GM23248 (cell line): ENCODE measurements at regions not wholly inside any gene's neighbourhood (a gene's known extent, or its start where the extent isn't known, plus 50 kb on each side); places are given as distances from the start of the nearest gene placed in this dataset.

Source experiments
- DNase-seq: peaks from one replicate; pipeline ENCODE4 v3.0.0-alpha.2; 2015
- H2AFZ ChIP-seq: fragments of 200-600 bp; sonication (generic); 2 replicates; pipeline ENCODE4 v1.6.1; 2016; ENCODE audit warnings: antibody characterized with exemption
- H3F3A ChIP-seq: fragments of 200-600 bp; sonication (generic); 2 replicates; pipeline ENCODE4 v1.6.1; 2016; ENCODE audit warnings: mild to moderate bottlenecking, antibody characterized with exemption, mixed run types; ENCODE audit not compliant: insufficient read depth
- H3K27ac ChIP-seq: fragments of 200-600 bp; sonication (generic); 2 replicates; pipeline ENCODE4 v1.5.1; 2016; ENCODE audit warnings: mild to moderate bottlenecking
- H3K27me3 ChIP-seq: fragments of 200-600 bp; sonication (generic); replicated peaks from 2 replicates; pipeline ENCODE4 v1.6.1; 2016; ENCODE audit warnings: mild to moderate bottlenecking; ENCODE audit not compliant: insufficient read depth
- H3K36me3 ChIP-seq: fragments of 200-600 bp; sonication (generic); 2 replicates; pipeline ENCODE4 v1.6.1; 2016; ENCODE audit warnings: low read depth, mild to moderate bottlenecking
- H3K4me1 ChIP-seq: fragments of 200-600 bp; sonication (generic); 2 replicates; pipeline ENCODE4 v1.6.1; 2016; ENCODE audit warnings: mild to moderate bottlenecking; ENCODE audit not compliant: insufficient read depth
- H3K4me2 ChIP-seq: fragments of 200-600 bp; sonication (generic); one replicate; pipeline ENCODE4 v1.6.1; 2016; ENCODE audit warnings: mild to moderate bottlenecking; ENCODE audit not compliant: unreplicated experiment
- H3K4me3 ChIP-seq: fragments of 200-600 bp; sonication (generic); 2 replicates; pipeline ENCODE4 v1.5.1; 2016; ENCODE audit warnings: mild to moderate bottlenecking
- H3K79me2 ChIP-seq: fragments of 200-600 bp; sonication (generic); 2 replicates; pipeline ENCODE4 v1.6.1; 2016; ENCODE audit warnings: mild to moderate bottlenecking; ENCODE audit not compliant: insufficient read depth
- H3K9ac ChIP-seq: fragments of 200-600 bp; sonication (generic); 2 replicates; pipeline ENCODE4 v1.6.1; 2016; ENCODE audit warnings: mild to moderate bottlenecking
- H3K9me2 ChIP-seq: fragments of 200-600 bp; sonication (generic); 2 replicates; pipeline ENCODE4 v1.6.1; 2016; ENCODE audit warnings: mixed run types, mild to moderate bottlenecking, moderate library complexity; ENCODE audit not compliant: insufficient read depth
- H3K9me3 ChIP-seq: fragments of 200-600 bp; sonication (generic); one replicate; pipeline ENCODE4 v1.6.1; 2017; ENCODE audit warnings: low read depth
- H4K20me1 ChIP-seq: fragments of 200-600 bp; sonication (generic); 2 replicates; pipeline ENCODE4 v1.6.0; 2016; ENCODE audit not compliant: insufficient read depth
- EZH2 ChIP-seq: fragments of 200-600 bp; sonication (generic); IDR thresholded peaks from 2 replicates; pipeline ENCODE4 v1.6.1; 2018; ENCODE audit warnings: antibody characterized with exemption, mild to moderate bottlenecking; ENCODE audit not compliant: insufficient read depth, poor library complexity, severe bottlenecking
- EZH2phosphoT487 ChIP-seq: fragments of 200-600 bp; sonication (generic); IDR thresholded peaks from 2 replicates; pipeline ENCODE4 v1.6.1; 2018; ENCODE audit warnings: antibody characterized with exemption, moderate library complexity, mild to moderate bottlenecking, low read depth; ENCODE audit not compliant: insufficient read depth
- WGBS, 2 experiments: methylation state at CpG; one replicate each; pipeline ENCODE4 v1.1.6; 2015 to 2017; ENCODE audit warnings: low lambda C conversion rate in 2 of 2, low coverage in 1 of 2; ENCODE audit errors: missing lambda C conversion rate in 2 of 2; 5-methylcytosine and 5-hydroxymethylcytosine counted together
- in situ Hi-C: fragments of 300-500 bp; cut with MboI; formaldehyde crosslinking; loops from 2 replicates; pipeline ENCODE4 v1.15.0; 2020

DNA sequence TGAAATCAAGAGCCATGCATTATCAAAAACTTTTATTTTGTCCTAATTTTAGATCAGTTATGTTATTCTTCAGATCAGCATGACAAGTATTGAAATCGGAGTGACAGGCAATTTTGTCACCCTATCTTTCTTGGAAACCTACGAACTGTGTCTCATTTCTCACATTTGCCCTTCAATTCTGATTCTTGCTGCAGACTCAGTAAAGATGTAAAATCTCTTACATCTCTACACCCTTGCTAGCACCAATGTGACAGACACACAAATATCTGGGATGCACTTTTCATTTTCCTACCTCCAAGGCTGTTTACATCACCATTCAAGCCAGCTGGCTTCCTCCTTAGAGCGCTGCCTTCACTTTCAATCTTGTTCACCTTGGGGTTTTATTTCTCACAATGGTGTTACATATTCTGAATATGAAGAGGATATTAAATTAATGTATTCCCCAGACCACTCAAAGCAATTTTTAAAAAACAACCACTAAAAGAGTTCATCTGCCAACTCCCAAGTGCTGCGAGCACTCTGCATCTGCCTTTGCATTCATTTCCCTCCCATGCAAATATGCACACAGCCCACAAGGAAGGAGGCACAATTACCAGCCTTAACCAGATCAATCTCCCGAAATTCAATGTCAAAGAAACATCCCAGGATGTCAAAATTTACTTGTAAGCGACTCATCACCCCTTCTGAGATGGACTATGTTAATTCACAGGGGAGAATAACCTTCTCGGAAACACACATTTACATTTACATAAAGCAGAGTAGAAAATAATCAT, 164.3 kb downstream of the ENC1 start:
- Histone ChIP-seq H4K20me1 (no peaks in the 10 kb centered on the region), H3K4me2 (no peak overlapping the region), H3K4me1 (no peaks in the 10 kb centered on the region), H2AFZ (no peak overlapping the region), H3K9ac (no peak overlapping the region), H3K9me2 (no peaks in the 10 kb centered on the region), H3K9me3 (no peaks in the 10 kb centered on the region), H3K36me3 (no peaks in the 10 kb centered on the region), H3K79me2 (no peaks in the 10 kb centered on the region), H3K4me3 (no peak overlapping the region), H3K27ac (no peak overlapping the region), H3K27me3 (peaks cover 5% of the 10 kb centered on the region; the same call in 1 of the 2 replicates), H3F3A (no peaks in the 10 kb centered on the region)
- TF ChIP-seq EZH2: no peak
- no peak for TF ChIP-seq EZH2phosphoT487
- in situ Hi-C loops: no loop called here
- 71 to 79% methylated on average over 7 of the region's 7 CpGs for WGBS, 2 experiments
- no peak for DNase-seq

DNA sequence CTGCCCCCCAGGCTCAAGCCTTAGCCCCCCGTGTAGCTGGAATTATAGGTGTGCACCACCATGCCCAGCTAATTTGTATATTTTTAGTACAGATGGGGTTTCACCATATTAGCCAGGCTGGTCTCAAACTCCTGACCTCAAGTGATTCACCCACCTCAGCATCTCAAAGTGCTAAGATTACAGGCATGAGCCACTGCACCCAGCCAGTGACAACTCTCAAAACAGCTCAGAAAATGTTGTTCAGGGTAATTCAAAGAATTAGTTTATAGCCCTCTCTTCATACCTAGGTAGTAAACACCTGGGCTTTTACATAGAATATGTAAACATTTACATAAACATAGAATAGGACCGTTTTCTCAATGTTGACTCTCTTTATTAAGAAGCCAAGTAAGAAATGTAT, 168.7 kb downstream of the ENC1 start:
- Histone ChIP-seq H3K27me3 (peaks cover 3% of the 10 kb centered on the region; the same call in 1 of the 2 replicates), H3K79me2 (no peaks in the 10 kb centered on the region), H2AFZ (no peak overlapping the region), H3K9me2 (no peaks in the 10 kb centered on the region), H3K36me3 (no peaks in the 10 kb centered on the region), H3K4me3 (no peak overlapping the region), H3F3A (no peaks in the 10 kb centered on the region), H3K9me3 (no peaks in the 10 kb centered on the region), H3K4me1 (no peaks in the 10 kb centered on the region), H3K9ac (no peak overlapping the region), H3K4me2 (no peak overlapping the region), H4K20me1 (no peaks in the 10 kb centered on the region), H3K27ac (no peak overlapping the region)
- in situ Hi-C loops: no loop called here
- DNase-seq: peak; percentile 21
- WGBS, 2 experiments: 87 to 94% methylated on average over 2 of the region's 2 CpGs
- TF ChIP-seq EZH2 (no peak), EZH2phosphoT487 (no peak)

GRCh38 chr5:74469234-74469994, 171.1 kb downstream of the ENC1 start:
- H3K27ac ChIP-seq: no peak overlapping the region
- H2AFZ ChIP-seq: no peak overlapping the region
- no peaks in the 10 kb centered on the region for H3K79me2 ChIP-seq
- H3K9ac ChIP-seq: no peak overlapping the region
- H3K27me3 ChIP-seq: no peaks in the 10 kb centered on the region
- TF ChIP-seq EZH2 (no peak), EZH2phosphoT487 (no peak)
- H4K20me1 ChIP-seq: no peaks in the 10 kb centered on the region
- WGBS, 2 experiments: 78% methylated on average over 8 of the region's 8 CpGs
- H3K4me2 ChIP-seq: no peak overlapping the region
- no peaks in the 10 kb centered on the region for H3K9me3 ChIP-seq
- H3K4me3 ChIP-seq: no peak overlapping the region
- no peaks in the 10 kb centered on the region for H3F3A ChIP-seq
- no peaks in the 10 kb centered on the region for H3K9me2 ChIP-seq
- no peaks in the 10 kb centered on the region for H3K36me3 ChIP-seq
- in situ Hi-C loops: no loop called here
- no peak for DNase-seq
- H3K4me1 ChIP-seq: no peaks in the 10 kb centered on the region

DNA sequence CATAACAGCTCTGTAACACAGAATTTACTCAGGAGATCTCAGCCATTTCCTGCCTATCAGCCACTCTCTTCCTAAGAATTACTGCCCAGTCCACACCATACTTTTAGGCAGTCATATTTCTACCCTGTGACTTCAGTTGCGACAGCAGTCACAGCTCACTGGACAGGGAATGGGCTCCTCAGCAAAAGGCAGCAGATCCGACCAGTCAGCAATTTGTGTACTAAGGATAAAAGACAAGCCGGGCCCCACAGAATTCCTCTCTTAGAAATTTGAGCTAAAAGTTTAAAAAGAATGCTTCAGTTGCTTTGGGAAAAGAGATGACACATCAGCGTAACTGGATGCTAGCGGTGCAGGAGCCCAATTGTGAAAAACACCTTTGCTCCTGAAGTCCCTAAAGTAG, 172.1 kb downstream of the ENC1 start:
- Histone ChIP-seq H3K4me2 (no peak overlapping the region), H3K4me3 (no peak overlapping the region), H2AFZ (no peak overlapping the region), H3K9me3 (no peaks in the 10 kb centered on the region), H4K20me1 (no peaks in the 10 kb centered on the region), H3K79me2 (no peaks in the 10 kb centered on the region), H3K9me2 (no peaks in the 10 kb centered on the region), H3K27ac (no peak overlapping the region), H3K9ac (no peak overlapping the region), H3K4me1 (no peaks in the 10 kb centered on the region), H3K27me3 (no peaks in the 10 kb centered on the region), H3K36me3 (no peaks in the 10 kb centered on the region), H3F3A (no peaks in the 10 kb centered on the region)
- DNase-seq: no peak
- in situ Hi-C loops: no loop called here
- TF ChIP-seq EZH2 (no peak), EZH2phosphoT487 (no peak)
- 97 to 98% methylated on average over 5 of the region's 5 CpGs for WGBS, 2 experiments
